ENCODE measurements at regions not wholly inside any gene's neighbourhood (a gene's known extent, or its start where the extent isn't known, plus 50 kb on each side); places are given as distances from the start of the nearest gene placed in this dataset.

DNA sequence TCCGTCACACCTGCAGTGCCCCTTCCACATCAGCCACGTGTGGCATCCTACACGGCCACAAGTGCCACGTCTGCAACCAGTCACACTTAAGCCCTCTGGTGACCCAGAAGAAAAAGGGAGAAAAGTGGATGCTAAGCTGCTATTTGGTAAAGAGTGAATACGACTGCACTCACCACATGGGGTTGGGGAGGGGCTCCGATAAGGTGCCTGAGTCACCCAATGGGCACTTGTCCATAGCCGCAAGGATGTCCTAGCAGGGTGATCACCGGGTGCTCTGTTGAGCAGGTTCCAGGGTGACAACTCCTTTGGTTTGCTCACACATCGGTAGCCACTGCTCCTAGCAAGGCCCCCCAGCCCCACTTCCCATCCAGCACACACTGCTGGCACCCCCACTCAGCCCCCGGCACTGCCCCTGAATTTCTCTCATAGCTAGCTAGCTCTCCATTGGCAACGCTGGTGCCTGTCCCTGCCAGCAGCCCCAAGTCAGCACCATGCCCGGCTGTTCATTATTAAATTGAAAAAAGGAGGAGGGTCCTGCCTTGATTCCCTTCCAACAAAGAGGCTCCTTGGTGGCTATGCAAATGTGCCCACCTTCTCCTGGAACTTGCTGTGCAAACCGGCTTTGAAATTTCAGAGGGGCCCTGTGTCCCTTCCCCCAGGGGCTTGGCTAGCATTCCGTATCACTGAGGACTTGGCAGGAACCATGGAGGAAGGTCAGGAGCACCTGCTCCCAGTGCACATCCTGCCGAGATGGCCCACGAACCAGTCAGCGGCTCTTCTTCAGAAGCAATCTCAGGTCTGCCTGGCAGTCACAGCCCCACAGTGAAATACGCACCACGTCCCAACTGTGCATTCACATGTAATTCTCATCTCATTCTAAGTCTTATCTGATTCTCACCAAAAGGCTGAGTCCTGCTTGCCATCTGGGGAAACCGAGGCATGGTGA, 227.7 kb upstream of the DIO3 start:
- TF ChIP-seq, protein P1, sequence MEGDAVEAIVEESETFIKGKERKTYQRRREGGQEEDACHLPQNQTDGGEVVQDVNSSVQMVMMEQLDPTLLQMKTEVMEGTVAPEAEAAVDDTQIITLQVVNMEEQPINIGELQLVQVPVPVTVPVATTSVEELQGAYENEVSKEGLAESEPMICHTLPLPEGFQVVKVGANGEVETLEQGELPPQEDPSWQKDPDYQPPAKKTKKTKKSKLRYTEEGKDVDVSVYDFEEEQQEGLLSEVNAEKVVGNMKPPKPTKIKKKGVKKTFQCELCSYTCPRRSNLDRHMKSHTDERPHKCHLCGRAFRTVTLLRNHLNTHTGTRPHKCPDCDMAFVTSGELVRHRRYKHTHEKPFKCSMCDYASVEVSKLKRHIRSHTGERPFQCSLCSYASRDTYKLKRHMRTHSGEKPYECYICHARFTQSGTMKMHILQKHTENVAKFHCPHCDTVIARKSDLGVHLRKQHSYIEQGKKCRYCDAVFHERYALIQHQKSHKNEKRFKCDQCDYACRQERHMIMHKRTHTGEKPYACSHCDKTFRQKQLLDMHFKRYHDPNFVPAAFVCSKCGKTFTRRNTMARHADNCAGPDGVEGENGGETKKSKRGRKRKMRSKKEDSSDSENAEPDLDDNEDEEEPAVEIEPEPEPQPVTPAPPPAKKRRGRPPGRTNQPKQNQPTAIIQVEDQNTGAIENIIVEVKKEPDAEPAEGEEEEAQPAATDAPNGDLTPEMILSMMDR (IDR thresholded peaks at IDR 0.05), result no peak
- no peak for TF ChIP-seq POLR2A (IDR thresholded peaks at IDR 0.05)

All from right lobe of liver (tissue), 4 donors.